A673 (cell line): ENCODE measurements at regions not wholly inside any gene's neighbourhood (a gene's known extent, or its start where the extent isn't known, plus 50 kb on each side); places are given as distances from the start of the nearest gene placed in this dataset.

Experiments
- BruUV-seq: library from RNA; stranded (reverse); fragments of 400-500 nt; replicated peaks from 2 replicates; lab custom pipeline; 2021; lab: Mats Ljungman, UMichigan
- CTCF ChIA-PET: fragments of 300-600 bp; sonication (Branson Sonifier 250); formaldehyde crosslinking; loops from one replicate; lab custom pipeline; 2022; ENCODE audit warnings: antibody characterized with exemption; lab: Charles Lee
- POLR2A ChIA-PET: fragments of 300-600 bp; sonication (Branson Sonifier 250); formaldehyde crosslinking; loops from one replicate; lab custom pipeline; 2022; ENCODE audit warnings: antibody characterized with exemption; ENCODE audit not compliant: low non-redundant PET; lab: Charles Lee
- DNase-seq: peaks from one replicate; pipeline ENCODE4 v3.0.0-alpha.2; 2015; ENCODE audit warnings: low spot score
- H3K27ac ChIP-seq: fragments of 200-600 bp; sonication (generic); 2 replicates; pipeline ENCODE4 v1.5.1; 2016; ENCODE audit warnings: mixed run types, low read depth, mild to moderate bottlenecking, mixed read lengths, antibody characterized with exemption, low read length; ENCODE audit not compliant: poor library complexity, severe bottlenecking
- H3K27me3 ChIP-seq: fragments of 200-600 bp; sonication (generic); replicated peaks from 2 replicates; pipeline ENCODE4 v1.6.1; 2017; ENCODE audit warnings: mixed run types, low read depth, mild to moderate bottlenecking, mixed read lengths, antibody characterized with exemption, low read length; ENCODE audit not compliant: insufficient read depth, poor library complexity
- H3K36me3 ChIP-seq: fragments of 200-600 bp; sonication (generic); 2 replicates; pipeline ENCODE4 v1.6.1; 2016; ENCODE audit warnings: mixed run types, mild to moderate bottlenecking, mixed read lengths, antibody characterized with exemption, low read length; ENCODE audit not compliant: insufficient read depth, poor library complexity, severe bottlenecking
- H3K4me1 ChIP-seq: fragments of 200-600 bp; sonication (generic); 2 replicates; pipeline ENCODE4 v1.6.1; 2017; ENCODE audit warnings: mixed run types, mild to moderate bottlenecking, mixed read lengths, antibody characterized with exemption, low read length; ENCODE audit not compliant: insufficient read depth, poor library complexity, severe bottlenecking
- H3K4me3 ChIP-seq: fragments of 200-600 bp; sonication (generic); 2 replicates; pipeline ENCODE4 v1.5.1; 2016; ENCODE audit warnings: low read depth, mixed run types, mild to moderate bottlenecking, mixed read lengths, low read length; ENCODE audit not compliant: poor library complexity, severe bottlenecking
- H3K9me3 ChIP-seq: fragments of 200-600 bp; sonication (generic); 2 replicates; pipeline ENCODE4 v1.6.1; 2016; ENCODE audit warnings: mixed run types, low read depth, mild to moderate bottlenecking, mixed read lengths, antibody characterized with exemption, low read length; ENCODE audit not compliant: poor library complexity, severe bottlenecking
- EZH2 ChIP-seq: fragments of 200-600 bp; sonication (generic); IDR thresholded peaks from 2 replicates; pipeline ENCODE4 v1.6.1; 2017; ENCODE audit warnings: borderline replicate concordance, low read depth, mild to moderate bottlenecking, mixed read lengths, antibody characterized with exemption, low read length; ENCODE audit not compliant: poor library complexity, severe bottlenecking
- intact Hi-C: fragments of 100-400 bp; cut with micrococcal nuclease; formaldehyde crosslinking; loops from one replicate; pipeline ENCODE4 v1.10.0; 2022; ENCODE audit not compliant: unreplicated experiment
- TF ChIP-seq, protein P1 (sequence below): fragments of 300-800, 200-600 bp; sonication (generic); conservative IDR thresholded peaks from 2 replicates; pipeline ENCODE4 v1.5.1; 2017; ENCODE audit warnings: low read depth, mild to moderate bottlenecking, antibody characterized with exemption, low read length, moderate library complexity, mixed read lengths

GRCh38 chr18:24894880-24895279 is 434.4 kb downstream of the HRH4 start:
- Histone ChIP-seq H3K4me1 (no peaks in the 10 kb centered on the region), H3K4me3 (no peak overlapping the region), H3K27me3 (no peaks in the 10 kb centered on the region), H3K27ac (no peak overlapping the region), H3K9me3 (no peaks in the 10 kb centered on the region), H3K36me3 (no peaks in the 10 kb centered on the region)
- intact Hi-C loops, result no loop called here
- no peak for DNase-seq
- CTCF ChIA-PET, result no interaction called here
- no TSS peak for BruUV-seq
- POLR2A ChIA-PET, result no interaction called here
- no peak for TF ChIP-seq EZH2
- TF ChIP-seq, protein P1, sequence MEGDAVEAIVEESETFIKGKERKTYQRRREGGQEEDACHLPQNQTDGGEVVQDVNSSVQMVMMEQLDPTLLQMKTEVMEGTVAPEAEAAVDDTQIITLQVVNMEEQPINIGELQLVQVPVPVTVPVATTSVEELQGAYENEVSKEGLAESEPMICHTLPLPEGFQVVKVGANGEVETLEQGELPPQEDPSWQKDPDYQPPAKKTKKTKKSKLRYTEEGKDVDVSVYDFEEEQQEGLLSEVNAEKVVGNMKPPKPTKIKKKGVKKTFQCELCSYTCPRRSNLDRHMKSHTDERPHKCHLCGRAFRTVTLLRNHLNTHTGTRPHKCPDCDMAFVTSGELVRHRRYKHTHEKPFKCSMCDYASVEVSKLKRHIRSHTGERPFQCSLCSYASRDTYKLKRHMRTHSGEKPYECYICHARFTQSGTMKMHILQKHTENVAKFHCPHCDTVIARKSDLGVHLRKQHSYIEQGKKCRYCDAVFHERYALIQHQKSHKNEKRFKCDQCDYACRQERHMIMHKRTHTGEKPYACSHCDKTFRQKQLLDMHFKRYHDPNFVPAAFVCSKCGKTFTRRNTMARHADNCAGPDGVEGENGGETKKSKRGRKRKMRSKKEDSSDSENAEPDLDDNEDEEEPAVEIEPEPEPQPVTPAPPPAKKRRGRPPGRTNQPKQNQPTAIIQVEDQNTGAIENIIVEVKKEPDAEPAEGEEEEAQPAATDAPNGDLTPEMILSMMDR, result no peak

DNA sequence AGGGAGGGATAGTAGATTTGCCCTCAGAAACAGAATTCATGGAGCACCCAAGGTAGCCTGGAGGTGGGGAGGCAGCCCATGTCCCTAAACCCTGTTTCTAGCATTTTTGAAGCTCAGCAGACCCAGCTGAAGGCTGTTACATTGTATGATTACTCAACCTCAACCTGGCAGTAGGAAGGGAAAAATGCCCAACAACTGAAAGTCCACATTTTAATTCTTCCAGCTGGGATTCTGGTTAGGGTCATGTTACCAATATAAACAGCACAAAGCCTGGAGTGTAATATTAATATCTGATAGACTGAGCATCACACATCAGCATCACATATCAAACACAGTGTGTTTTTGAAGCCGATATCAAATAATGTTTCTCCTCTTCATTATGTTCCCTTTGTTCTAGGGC is 437.0 kb downstream of the HRH4 start:
- no peak overlapping the region for H3K27ac ChIP-seq
- no peaks in the 10 kb centered on the region for H3K36me3 ChIP-seq
- H3K4me3 ChIP-seq, result no peak overlapping the region
- H3K4me1 ChIP-seq, result no peaks in the 10 kb centered on the region
- DNase-seq, result no peak
- intact Hi-C loops, result no loop called here
- no peaks in the 10 kb centered on the region for H3K9me3 ChIP-seq
- H3K27me3 ChIP-seq, result no peaks in the 10 kb centered on the region
- BruUV-seq, result no TSS peak
- ChIA-PET POLR2A (no interaction called here), CTCF (no interaction called here)
- TF ChIP-seq EZH2, result no peak
- TF ChIP-seq, protein P1, result no peak

DNA sequence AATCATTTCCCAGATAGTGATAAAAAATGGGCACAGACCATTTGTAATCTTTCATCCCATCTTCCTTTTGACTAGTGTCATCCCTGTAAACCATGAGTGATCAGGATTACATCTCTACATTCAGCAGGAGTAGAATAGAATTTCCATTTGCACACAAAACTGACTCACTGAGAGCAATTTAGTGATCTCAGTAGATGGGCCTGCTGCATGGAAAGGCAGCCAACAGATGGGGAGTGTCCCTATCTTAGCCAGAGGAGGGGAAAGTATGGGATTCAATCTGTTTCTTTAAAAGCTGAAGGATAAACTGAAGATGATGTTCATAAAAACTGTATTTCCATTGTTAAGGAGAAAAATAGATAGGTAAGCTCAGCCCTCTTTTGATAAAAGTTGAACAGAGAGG is 441.7 kb downstream of the ZNF521 start:
- no peaks in the 10 kb centered on the region for H3K4me1 ChIP-seq
- DNase-seq, result no peak
- H3K27me3 ChIP-seq, result peaks cover 3% of the 10 kb centered on the region
- H3K27ac ChIP-seq, result no peak overlapping the region
- H3K36me3 ChIP-seq, result no peaks in the 10 kb centered on the region
- H3K9me3 ChIP-seq, result no peaks in the 10 kb centered on the region
- BruUV-seq, result no TSS peak
- ChIA-PET CTCF (no interaction called here), POLR2A (no interaction called here)
- TF ChIP-seq, protein P1, result no peak
- TF ChIP-seq EZH2, result no peak
- H3K4me3 ChIP-seq, result no peak overlapping the region
- intact Hi-C loops, result no loop called here
